ENCODE measurements at regions not wholly inside any gene's neighbourhood (a gene's known extent, or its start where the extent isn't known, plus 50 kb on each side); places are given as distances from the start of the nearest gene placed in this dataset.
"Not testable (repeated sequence)": the region's sequence is repeated elsewhere in the genome, so short reads cannot be mapped to it uniquely, and the experiment has no call there.

DNA sequence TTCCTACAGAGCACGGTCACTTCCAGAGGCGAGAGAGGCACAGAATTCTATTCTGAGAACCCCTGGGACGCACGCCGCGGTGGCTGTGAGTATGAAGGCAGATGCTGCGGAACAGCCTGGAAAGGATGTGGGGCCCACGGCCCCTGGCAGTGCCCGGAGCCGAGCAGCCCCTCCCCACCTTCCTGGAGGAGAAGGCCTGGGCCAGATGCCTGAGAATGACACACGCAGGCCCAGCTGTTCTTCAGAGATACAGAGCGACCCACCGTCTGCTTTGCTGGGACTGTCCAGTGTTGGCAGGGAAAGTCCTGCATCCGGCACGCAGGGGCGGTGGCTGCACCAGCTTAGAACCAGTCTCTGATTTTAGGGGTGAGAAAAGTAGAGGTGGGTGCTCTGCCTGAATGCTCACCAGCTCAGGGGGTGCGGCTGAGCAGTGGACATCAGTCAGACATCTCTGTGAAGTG lies 116.7 kb upstream of the LPCAT1 start:
- DNase-seq (ENCODE audit: low spot score) (no peak), ATAC-seq (ENCODE audit: low FRiP score) (no peak)
- TF ChIP-seq, protein P1, sequence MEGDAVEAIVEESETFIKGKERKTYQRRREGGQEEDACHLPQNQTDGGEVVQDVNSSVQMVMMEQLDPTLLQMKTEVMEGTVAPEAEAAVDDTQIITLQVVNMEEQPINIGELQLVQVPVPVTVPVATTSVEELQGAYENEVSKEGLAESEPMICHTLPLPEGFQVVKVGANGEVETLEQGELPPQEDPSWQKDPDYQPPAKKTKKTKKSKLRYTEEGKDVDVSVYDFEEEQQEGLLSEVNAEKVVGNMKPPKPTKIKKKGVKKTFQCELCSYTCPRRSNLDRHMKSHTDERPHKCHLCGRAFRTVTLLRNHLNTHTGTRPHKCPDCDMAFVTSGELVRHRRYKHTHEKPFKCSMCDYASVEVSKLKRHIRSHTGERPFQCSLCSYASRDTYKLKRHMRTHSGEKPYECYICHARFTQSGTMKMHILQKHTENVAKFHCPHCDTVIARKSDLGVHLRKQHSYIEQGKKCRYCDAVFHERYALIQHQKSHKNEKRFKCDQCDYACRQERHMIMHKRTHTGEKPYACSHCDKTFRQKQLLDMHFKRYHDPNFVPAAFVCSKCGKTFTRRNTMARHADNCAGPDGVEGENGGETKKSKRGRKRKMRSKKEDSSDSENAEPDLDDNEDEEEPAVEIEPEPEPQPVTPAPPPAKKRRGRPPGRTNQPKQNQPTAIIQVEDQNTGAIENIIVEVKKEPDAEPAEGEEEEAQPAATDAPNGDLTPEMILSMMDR (IDR thresholded peaks at IDR 0.05) = no peak

DNA sequence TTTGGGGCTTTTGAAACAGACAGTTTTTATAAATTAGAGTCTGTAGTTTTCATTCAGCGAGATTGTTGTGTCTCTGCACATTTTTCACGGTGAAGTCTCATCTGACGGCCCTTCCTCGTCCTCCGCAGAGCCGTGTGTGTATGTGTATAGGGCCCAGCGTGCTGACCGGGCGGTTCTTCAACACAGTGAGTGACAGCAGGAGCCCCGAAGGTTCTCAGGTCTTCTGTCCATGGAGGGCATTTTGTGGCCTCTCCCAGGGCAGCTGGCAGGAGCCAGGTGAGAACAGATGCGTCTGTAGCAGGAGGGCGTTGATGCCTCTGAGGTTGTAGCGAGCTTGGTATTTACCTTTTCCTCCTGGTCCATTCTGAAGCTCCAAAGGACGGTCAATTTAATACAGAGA lies 116.0 kb upstream of the LPCAT1 start:
- TF ChIP-seq, protein P1 (IDR thresholded peaks at IDR 0.05) = no peak
- ATAC-seq (ENCODE audit: low FRiP score) = no peak
- DNase-seq (ENCODE audit: low spot score) = no peak

DNA sequence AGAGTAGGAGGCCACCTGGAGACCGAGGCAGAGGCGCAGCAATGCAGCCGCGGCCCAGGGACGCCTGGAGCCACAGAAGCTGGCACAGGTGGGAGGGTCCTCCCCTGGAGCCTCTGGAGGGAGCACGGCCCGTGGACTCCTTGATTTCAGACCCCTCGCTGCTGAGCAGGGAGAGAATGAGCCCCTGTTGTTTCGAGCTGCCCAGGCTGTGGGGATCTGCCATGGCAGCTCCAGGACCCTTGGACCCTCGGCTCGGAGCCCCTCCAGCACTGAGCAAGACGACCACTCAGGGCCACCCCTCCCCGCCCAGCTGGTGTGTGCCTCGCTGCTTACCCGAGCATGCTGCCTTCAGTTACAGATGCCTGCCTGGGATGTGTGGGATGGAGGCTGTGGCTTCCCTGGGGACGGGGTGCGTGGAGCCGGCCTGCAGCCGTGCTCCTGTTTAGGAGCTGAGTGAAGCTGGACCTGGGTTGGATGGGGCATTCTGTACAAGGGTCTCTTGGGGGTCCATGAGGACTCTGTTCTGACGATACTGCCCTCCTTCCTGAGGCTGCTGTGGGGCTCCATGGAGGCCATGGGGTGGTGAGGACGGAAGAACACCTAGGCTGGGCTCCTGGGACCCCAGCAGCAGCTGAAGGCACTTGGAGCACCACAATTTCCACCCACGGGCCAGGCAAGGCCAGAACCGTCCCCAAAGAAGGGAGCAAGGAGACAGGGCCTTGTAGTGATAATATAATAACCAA lies 115.1 kb upstream of the LPCAT1 start:
- no peak for ATAC-seq (ENCODE audit: low FRiP score)
- DNase-seq (ENCODE audit: low spot score) = no peak
- TF ChIP-seq, protein P1 (IDR thresholded peaks at IDR 0.05) = no peak

DNA sequence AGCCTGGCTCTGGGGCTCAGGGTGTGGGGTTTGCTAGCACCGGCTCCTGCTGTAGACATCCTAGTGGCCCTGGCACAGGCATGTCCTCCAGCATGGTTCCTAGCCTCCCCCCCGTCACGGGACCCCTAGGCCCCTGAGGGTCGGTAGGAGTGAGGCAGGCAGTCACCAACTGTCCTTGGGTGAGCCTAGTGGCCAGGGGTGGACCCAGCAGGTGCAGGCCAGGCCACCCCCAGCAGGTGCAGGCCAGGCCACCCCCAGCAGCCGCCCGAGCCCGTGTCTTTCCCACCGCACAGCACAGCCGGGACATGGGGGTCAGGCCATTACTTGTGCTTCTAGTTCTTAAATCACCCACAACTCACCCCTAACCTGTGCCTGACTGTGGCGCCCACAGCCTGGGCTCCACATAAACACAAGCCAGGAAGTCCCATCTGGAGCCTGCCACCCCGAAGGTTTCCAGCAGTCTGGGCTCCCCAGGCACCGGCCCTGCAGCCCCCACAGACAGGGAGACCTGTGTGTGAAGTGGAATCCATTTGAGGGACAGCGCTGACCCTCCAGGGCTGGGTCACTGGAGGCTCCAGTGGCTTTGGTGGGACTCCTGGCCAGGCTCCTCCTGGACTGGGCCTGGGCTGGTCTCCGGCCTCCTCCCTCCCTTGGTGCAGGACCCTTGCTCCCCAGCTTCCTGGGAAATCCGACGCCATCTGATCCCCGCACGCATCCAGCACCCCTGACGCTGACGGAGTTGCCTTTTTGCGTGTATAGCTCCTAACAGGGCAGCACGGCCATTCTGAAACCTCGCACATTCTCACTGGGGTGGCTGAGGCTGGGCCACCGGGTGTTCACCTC lies 114.1 kb upstream of the LPCAT1 start:
- ATAC-seq (ENCODE audit: low FRiP score) (no peak), DNase-seq (ENCODE audit: low spot score) (no peak)
- TF ChIP-seq, protein P1 (IDR thresholded peaks at IDR 0.05) = no peak

DNA sequence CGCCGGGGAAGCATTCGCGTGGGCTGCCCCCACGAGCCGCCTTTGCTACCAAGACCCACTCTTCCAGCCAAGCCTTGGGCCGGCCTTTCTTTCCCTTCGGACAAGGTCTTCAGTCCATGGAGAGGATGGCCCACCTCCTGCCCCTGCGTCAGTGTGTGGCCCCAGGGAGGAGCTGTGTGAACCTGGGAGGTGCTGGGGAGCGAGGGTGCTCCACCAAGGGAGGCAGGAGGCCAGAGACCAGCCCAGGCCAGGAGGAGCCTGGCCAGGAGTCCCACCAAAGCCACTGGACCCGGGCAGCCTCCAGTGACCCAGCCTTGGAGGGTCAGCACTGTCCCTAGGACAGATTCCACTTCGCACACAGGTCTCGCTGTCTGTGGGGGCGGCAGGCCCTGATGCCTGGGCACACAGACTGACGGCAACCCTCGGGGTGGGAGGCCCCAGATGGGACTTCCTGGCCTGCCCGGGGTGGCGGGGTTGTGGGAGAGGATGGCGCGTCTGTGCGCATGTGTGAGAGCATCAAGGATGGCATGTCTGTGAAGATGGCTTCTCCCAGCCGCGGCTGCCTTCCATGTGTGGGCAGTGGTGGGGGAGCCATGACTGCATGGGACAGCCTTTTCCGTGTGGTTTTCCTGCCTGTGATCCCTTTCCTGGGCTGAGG lies 113.3 kb upstream of the LPCAT1 start:
- ATAC-seq (ENCODE audit: low FRiP score) (no peak), DNase-seq (ENCODE audit: low spot score) (no peak)
- TF ChIP-seq, protein P1 (IDR thresholded peaks at IDR 0.05) = no peak

DNA sequence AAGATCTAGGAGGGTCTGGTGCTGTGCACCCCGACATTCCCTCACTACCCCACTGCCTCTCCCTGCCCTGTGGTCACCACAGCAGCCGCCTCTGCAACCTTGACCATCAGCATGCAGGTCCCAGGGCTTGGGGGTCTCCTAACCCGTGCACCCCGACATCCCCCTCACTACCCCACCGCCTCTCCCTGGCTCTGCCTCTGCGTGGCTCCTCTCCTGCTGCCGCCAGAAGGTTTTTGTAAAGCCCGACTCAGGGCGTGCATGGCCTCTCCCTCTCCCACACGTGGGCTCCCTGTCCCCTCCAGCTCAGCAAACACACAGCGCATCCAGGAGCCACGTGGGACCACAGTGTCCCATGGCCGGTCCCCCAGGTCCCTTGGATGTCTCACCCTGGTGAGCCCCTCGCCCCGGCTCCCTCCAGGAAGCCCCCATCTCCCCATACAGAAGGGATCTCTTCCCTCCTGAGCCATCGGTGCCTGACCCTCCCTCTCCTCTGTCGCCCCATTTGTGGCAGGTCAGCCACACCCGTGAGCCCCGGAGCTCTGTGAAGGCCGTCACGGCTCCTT lies 112.5 kb upstream of the LPCAT1 start:
- not testable (repeated sequence) for ATAC-seq (ENCODE audit: low FRiP score)

DNA sequence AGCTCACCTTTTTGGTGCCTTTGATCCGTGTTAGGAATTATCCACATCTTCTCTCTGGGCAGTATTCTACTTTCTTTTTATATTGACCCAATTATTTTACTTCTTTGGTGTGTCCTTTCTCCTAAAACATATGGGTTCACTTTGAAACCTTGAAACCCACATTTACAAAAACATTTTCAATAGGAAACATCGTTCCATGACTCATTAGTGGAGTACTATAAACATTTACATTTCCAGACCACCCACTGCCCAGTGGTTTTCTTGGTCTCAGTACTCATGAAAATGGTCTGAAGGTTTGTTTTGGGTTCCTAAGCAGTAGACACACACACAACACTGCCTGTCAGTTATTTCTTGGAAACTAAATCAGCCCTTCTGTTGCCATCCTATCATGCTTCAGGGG lies 111.7 kb upstream of the LPCAT1 start:
- ATAC-seq (ENCODE audit: low FRiP score); DNase-seq (ENCODE audit: low spot score): not testable (repeated sequence)

More for the DNA sequence above, 112.5 kb upstream of the LPCAT1 start:
- not testable (repeated sequence) for DNase-seq (ENCODE audit: low spot score)
